ENCODE measurements at regions not wholly inside any gene's neighbourhood (a gene's known extent, or its start where the extent isn't known, plus 50 kb on each side); places are given as distances from the start of the nearest gene placed in this dataset.
A peak's percentile ranks its signal among the peaks of the same experiment; 100 is the strongest.

DNA sequence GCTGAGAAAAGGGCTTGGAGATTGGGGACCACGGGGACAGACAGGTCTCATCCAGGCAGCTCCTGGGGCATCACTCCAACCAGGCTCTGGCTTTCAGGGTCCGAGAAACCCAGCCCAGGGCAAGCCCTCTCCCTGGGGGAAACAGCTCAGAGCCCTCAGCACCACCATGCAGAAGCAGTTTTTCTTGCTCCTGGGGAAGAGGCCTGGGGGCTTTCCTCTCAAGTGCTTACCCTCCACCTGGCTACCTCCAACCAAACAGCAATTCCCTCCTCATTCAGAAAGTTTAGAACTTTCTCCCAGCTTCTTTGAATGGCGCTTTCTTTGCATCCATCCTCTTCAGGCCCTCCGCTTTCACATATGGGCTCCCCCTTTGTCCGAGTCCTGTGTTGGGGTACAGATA lies 110.4 kb upstream of the PHACTR3 start:
- DNase-seq (ENCODE audit: low read depth in 2 of 2), result no peak

DNA sequence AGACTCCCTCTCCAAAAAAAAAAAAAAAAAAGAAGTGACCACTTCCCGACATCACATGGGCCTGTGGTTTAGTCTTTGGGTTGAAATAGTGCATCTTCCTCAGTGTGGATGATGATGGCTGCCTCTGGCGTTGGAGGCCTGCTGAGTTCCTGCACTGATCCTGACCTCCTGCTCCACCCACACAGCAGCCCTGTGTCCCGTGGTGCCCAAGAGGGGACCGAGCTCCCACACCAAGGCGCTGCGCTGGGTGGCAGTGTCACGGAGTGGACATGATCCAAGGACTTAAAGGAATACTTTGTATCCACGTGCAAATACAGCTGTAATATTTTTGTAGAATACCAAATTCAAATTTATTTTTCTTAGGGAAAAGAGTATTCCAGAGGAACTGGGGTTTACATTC lies 109.2 kb upstream of the PHACTR3 start:
- no peak for DNase-seq (ENCODE audit: low read depth in 2 of 2)

DNA sequence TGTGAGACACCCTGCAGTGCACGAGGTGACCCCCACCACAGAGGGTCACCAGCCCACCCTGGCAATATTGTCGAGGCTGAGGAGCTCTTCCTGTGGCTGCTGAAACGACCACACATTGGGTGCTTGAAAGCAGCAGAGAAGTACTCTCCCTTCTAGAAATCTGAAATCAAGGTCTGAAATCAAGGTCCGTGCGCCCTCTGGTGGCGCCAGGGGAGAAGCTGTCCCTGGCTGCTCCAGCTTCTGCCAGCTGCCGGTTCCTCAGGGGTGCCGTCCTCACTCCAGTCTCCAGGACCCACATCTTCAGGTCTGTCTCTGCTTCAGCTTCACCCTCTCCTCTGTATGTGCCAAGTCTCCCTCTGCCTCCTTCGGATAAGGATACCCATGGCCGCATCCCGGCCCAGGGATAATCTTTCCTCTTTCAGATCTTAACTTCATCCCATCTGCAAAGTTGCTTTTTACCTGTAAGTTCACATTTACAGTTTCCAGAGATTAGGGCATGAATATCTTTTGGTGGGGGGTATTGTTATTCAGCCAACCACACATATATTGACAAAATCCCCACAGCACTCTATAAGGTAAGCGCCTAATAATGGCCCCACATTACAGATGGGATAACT lies 108.3 kb upstream of the PHACTR3 start:
- DNase-seq (ENCODE audit: low read depth in 2 of 2), result peak; percentile 23 to 47

DNA sequence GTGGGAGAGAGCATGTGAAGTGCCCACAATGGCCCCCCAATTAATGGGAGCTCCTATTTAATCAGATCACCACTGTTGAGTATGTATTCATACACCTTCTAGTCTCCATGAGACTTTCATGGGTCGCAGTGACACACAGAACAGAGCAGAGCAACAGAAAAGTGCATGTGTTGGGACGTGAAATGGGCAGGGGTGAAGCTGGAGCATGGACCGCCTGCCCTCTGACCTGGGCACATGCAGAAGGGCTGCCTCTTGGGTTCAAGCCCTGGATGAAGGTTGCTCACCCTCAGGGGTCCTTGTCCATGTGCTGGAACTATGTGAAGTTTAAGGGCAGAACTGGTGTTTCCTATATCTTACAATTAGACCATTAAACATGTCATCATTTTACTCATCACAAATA lies 106.0 kb upstream of the PHACTR3 start:
- no peak for DNase-seq (ENCODE audit: low read depth in 2 of 2)

DNA sequence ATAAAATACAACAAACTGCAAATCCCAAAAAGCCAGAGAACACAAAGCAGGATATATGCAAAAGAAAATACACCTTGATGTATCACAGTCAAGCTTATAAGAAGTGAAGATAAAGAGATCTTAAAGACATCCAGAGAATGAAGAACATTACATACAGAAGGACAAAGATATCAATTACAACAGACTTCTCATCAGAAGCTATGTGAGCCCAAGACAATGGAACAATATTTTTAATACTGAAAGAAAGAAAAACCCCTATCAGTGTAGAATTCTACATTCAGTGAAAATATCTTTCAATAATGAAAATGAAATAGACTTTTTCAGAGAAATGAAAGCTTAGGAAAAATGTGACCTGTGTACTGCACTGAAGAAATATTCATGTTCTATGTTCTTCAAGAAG lies 104.5 kb upstream of the PHACTR3 start:
- DNase-seq (ENCODE audit: low read depth in 2 of 2), result no peak

DNA sequence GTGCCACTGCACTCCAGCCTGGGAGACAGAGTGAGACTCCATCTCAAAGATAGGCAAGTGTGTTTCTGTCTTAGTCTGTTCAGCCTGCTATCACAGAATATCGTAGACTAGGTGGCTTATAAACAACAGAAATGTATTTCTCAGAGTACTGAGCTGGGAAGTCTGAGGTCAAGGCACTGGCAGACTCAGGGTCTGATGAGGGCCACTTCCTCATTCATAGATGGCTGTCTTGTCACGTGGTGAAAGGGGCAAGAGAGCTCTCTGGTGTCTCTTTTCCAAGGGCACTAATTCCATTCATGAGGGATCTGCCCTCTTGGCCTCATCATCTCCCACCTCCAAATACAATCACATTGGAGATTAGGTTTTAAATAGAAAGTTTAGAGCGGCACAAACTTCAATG lies 95.6 kb upstream of the PHACTR3 start:
- DNase-seq (ENCODE audit: low read depth in 2 of 2), result no peak

DNA sequence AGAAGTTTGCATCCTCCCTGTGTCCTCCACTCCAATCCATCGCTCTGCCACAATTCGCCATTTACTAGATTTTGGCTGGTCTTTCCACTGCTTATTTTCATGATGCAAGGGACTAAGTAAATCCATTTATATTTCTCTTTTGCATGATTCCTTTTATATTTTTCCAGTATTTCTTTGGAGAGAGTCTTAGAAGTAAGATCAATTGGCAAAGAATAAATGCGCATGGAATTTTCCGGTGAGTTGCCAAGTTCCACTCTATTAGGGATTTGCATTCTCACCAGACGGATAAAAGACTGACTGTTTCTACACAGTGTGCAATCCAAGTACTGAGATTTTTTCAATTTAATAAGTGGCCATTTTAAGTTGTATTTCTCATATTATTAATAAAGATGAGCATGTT lies 91.7 kb upstream of the PHACTR3 start:
- DNase-seq (ENCODE audit: low read depth in 2 of 2), result no peak

DNA sequence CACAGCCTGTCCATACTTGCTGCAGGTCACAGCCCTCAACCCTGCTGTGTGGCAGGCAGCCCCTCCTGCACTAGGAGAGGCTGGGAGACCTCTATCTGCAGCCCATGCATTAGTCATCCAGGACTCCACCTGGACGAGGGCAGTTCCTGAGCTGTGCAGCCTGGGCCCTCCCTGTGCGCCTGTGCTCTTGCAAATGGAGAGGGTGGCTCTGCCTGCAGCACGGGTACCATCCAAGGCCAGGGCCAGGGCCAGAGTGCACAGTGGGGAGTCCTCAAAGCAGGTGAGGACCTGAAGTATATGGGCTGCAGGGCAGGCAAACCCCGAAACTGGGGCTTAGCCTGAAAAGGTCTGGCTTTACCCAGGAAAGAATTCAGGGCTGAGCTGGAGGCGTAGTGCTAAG lies 89.8 kb upstream of the PHACTR3 start:
- DNase-seq (ENCODE audit: low read depth in 2 of 2), result no peak

DNA sequence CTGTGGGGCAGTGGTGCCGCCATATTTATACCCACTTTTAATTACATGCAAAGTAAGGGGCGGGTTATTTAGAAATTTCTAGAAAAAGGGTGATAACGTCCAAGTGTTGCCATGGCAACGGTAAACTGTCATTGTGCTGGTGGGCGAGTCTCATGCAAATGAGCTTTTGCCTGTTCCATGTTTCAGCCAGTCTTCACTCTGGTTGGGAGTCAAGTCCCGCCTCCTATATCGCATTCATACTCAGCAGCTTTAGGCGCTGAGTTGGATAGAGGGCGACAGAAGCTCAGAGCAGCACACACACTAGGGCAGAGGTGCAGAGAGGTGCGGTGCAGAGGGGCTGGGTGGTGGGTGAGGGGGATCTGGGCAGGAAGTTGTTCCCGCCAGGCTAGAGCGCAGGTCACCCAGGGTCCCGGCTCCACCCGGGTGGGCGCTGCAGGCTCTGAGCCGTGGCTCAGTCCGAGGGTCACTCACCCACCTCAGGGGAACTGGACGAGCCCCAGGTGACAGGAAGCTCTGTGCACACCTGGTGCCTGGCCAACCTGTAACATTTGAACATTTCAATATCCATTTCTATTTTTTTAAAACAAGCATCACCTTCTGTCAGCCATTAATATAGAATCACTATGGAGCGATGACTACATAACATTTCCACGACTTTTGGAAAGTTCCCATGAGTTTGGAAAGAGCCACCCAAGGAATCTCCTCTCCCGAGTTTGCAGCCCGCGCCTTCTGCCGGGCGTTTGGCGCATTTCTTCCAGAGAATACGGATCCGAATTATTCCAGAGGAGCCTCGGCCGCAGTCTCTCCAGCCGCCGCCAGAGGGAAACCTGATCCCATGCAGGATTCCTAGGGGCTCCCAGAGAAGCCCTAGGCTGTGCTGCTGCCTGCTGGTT lies 89.1 kb upstream of the PHACTR3 start:
- no peak for DNase-seq (ENCODE audit: low read depth in 2 of 2)

DNA sequence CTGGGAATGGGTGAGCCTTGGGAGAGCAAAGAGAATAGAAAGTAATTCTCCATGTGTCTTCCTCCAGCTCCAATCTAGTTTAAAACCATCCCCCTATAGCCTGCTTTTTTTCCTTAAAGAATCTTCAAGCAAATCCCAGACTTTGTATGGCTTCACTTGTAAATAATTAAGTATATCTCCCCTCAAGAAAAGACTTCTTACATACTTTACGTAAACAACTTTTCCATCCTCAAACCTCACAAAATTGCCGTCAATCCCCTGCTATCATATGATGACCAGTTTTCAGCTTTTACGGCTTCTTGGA lies 88.5 kb upstream of the PHACTR3 start:
- no peak for DNase-seq (ENCODE audit: low read depth in 2 of 2)

DNA sequence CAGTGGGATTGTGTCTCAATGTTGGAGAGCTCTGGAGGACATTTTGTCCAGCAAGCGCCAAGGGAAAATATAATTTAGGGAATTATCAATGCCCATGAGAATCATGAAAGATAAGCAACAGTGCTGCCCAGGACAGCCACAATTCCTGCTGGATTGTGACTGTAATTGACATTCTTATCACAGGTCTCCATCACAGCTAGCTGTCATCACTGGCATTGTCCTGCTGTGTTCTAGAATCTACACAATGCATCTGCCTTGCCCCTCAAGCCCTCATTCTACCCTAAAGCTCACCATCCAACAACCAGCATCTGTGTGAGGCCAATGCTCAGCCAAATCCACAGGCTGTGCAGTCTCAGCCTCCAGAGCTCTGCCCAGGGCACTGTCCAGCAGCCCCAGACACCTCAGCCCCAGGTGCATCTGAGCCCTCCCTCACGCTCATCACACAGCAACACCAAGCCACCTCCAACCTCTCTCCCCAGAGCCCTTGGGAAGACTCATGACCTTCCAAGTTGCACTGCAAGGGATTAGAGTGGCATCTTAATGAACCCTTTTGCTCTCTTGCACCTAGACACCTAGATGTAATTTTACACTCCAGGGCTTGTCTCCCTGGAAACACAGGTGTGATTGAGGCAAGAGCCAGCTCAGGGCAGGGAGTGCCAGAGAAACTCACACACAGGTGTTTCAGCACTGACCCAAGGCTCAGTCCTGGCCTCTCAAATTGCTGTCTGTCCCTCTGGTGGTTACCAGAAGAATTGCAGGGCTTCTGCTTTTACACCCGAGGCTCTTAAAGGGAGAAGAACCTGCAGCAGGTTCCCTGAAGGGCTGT lies 85.2 kb upstream of the PHACTR3 start:
- no peak for DNase-seq (ENCODE audit: low read depth in 2 of 2)

DNA sequence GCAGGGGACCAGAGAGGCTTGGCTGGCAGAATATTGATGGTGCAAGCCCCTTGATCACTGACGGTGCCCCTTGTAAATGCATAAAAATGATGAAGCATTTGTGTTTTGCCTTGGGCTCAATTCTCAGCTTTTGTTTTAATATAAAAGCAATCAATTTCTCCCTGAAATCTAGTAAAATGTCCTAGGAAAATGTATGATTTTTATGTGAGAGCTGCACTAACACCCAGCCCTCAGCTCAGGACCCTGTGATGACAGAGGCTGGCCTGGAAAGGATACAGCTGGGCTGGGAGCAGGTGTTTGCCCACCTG lies 84.7 kb upstream of the PHACTR3 start:
- DNase-seq (ENCODE audit: low read depth in 2 of 2), result no peak

DNA sequence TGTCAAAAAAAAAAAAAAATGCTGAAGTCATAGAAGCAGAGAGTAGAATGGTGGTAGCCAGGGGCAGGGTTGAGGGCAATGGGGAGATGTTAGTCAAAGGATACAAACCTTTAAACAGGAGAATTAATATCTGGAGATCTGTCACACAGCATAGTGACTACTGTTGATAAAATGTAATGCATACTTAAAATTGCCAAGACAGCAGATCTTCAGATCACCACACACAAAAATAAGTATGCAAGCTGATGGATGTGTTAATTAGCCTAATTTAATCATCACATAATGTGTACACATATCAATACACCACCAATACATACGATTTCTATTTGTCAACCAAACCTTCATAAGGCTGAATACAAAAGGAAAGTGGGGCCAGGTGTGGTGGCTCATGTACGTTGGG lies 83.5 kb upstream of the PHACTR3 start:
- no peak for DNase-seq (ENCODE audit: low read depth in 2 of 2)

DNA sequence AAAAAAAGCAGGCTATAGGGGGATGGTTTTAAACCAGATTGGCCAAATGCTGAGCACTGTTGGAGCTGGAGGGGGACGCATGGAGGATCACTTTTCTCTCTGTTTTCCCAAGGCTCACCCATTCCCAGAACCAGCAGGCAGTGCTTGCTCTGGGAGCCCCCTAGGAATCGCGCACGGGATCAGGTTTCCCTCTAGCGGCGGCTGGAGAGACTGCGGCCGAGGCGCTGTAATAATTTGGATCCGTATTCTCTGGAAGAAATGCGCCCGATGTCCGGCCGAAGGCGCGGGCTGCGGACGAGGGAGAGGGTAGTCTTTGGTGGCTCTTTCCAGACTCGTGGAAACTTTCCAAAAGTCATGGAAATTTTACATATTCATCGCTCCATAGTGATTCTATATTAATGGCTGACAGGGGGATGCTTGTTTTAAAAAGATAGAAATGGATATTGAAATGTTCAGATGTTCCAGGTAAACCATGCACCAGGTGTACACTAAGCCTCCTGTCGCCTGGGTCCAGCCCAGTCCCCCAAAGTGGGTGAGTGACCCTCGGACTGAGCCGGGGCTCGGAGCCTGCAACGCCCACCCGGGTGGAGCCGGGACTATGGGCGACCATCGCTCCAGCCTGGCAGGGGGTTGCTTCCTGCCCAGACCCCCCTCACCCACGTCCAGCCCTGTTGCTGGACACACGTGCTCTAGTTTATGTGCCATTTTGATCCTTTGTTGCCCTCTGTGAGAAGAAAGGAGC lies 78.7 kb upstream of the PHACTR3 start:
- no peak for DNase-seq (ENCODE audit: low read depth in 2 of 2)

DNA sequence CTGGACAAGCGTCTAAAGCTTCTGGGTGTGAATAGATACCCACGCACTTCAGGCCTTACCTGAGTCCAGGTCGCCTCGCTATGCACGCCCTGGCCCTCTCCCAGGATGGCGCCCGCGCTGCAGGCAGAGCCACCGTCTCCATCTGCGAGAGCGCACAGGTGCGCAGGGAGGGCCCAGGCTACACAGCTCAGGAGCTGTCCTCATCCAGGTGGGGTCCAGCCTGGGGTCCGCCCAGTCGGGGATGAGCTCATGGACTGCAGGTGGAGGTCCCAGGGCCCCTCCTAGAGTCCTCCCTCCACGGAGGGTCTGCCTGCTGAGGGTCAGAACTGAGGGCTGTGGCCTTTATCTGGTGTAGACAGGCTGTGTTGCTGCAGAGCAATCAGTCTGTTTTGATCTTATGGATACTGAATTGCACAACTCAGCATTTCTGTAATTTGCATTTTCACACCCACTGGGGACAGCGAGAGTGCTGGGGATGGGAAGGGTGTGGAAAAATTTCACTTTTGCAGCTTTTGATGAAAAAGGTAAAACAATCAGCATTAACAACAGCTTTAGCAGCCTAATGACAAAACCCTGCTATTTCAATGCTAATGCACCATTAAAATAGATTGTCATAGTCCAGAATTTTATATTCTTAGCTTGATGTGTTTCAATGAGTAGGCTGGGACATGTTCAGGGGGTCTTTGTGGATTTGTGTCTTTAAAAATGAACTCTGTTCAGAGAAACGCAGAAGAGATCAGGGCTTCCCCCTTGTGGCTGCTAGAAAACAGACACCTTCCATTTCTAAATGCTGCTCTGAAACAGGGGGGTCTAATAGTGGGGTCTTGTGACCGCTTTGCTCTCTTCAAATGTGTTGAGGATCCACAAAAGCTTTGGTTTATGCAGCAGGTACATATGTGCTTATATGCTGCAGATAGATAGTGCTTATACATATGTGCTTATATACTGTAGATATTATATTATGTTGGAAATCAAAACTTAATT lies 77.8 kb upstream of the PHACTR3 start:
- DNase-seq (ENCODE audit: low read depth in 2 of 2), result no peak

DNA sequence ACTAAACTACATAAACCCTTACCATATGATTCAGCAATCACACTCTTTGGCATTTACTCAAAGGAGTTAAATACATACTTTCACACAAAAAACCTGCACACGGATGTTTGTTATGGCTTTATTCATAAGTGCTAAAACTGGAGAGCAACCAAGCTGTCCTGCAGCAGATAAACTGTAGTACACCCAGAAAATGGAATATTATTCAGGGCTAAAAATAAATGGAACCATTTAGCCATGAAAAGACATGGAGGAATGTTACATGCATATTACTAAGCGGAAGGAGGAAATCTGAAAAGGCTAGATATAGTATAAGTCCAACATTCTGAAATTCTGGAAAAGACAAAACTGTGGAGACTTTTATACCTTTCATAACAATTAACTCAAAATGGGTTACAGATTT lies 73.6 kb upstream of the PHACTR3 start:
- no peak for DNase-seq (ENCODE audit: low read depth in 2 of 2)

DNA sequence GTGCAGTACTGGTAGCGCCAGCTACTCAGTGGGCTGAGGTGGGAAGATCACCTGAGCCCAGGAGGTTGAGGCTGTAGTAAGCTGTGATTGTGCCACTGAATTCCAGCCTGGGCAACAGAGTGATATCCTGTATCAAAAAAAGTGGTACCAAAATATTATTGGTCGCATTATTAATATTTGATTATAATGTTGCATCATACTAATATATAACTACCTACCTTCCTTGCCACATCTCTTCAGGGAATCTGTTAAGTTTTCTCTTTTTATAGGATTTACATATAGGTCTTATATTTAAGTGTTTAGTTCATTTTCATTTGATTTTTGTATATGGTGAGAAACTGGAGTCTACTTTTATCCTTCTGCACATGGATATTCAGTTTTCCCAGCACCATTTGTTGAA lies 66.3 kb upstream of the PHACTR3 start:
- DNase-seq (ENCODE audit: low read depth in 2 of 2), result no peak

DNA sequence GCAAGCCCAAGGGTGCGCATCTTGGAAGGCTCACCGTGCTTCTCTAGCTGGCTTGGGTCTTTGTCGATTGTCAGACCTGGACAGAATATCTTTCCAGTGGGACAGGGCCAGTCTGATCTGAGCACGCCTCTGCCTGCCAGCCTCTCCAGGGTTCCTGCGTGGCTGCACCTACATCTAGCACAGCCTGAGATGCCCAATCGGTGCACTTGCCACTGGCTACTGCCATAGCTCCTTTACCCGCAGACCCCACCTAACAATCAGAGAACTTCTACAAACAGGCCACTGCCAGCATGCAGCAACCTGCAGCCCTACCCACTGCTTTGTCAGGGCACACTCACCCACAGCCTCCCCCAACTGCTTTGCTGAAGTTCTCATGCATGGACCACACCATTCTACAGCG lies 56.7 kb upstream of the PHACTR3 start:
- DNase-seq (ENCODE audit: low read depth in 2 of 2), result no peak

Measured in stimulated activated CD8-positive, alpha-beta memory T cell treated with anti-CD3 and anti-CD28 coated beads, Interleukin-2, amount 100 ng/mL, for 1 hour (primary cell).